Prostate gland (tissue), 2 donors: ENCODE measurements at regions not wholly inside any gene's neighbourhood (a gene's known extent, or its start where the extent isn't known, plus 50 kb on each side); places are given as distances from the start of the nearest gene placed in this dataset.

ENCODE experiments used
- POLR2A ChIP-seq: fragments of 450-650 bp; IDR thresholded peaks from one replicate; pipeline ENCODE4 v1.6.1; 2016; ENCODE audit warnings: antibody characterized with exemption, mild to moderate bottlenecking
- POLR2AphosphoS5 ChIP-seq: sonication (generic); formaldehyde crosslinking; IDR thresholded peaks from one replicate; pipeline ENCODE4 v1.6.1; 2017; ENCODE audit warnings: antibody characterized with exemption
- TF ChIP-seq, protein P1 (sequence below), 4 experiments: fragments of 200-600 bp in 2 of 4; fragments of 450-650 bp in 2 of 4; sonication (generic) in 2 of 4; IDR thresholded peaks; 1 replicate in 3 of 4; 2 replicates in 1 of 4; pipeline ENCODE4 v1.5.1; 2016 to 2019; ENCODE audit warnings: antibody characterized with exemption in 4 of 4, mild to moderate bottlenecking in 2 of 4, moderate library complexity in 2 of 4

DNA sequence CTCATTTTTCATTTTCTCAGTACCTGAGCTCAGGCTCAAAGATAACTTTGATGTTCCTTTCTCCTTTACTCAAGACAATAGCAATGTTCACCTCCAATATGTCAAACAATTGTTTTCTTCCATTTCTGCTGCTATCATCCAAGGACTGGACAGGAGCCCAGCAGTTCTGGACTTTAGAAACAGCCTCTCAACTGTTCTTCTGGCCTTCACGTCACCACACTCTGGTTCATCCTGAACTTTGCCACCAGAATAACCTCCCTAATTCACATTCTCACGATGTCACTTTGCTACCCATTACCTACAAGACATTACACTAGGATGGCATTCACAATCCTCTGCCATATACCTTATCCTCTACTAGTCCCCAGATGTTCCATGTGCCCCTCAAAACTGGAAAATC is 60.6 kb upstream of the PLEKHG1 start:
- TF ChIP-seq, protein P1, sequence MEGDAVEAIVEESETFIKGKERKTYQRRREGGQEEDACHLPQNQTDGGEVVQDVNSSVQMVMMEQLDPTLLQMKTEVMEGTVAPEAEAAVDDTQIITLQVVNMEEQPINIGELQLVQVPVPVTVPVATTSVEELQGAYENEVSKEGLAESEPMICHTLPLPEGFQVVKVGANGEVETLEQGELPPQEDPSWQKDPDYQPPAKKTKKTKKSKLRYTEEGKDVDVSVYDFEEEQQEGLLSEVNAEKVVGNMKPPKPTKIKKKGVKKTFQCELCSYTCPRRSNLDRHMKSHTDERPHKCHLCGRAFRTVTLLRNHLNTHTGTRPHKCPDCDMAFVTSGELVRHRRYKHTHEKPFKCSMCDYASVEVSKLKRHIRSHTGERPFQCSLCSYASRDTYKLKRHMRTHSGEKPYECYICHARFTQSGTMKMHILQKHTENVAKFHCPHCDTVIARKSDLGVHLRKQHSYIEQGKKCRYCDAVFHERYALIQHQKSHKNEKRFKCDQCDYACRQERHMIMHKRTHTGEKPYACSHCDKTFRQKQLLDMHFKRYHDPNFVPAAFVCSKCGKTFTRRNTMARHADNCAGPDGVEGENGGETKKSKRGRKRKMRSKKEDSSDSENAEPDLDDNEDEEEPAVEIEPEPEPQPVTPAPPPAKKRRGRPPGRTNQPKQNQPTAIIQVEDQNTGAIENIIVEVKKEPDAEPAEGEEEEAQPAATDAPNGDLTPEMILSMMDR (IDR thresholded peaks at IDR 0.05) = no peak
- TF ChIP-seq POLR2AphosphoS5 = no peak
- TF ChIP-seq POLR2A = no peak
